ENCODE measurements at regions not wholly inside any gene's neighbourhood (a gene's known extent, or its start where the extent isn't known, plus 50 kb on each side); places are given as distances from the start of the nearest gene placed in this dataset.
"Not testable (repeated sequence)": the region's sequence is repeated elsewhere in the genome, so short reads cannot be mapped to it uniquely, and the experiment has no call there.

DNA sequence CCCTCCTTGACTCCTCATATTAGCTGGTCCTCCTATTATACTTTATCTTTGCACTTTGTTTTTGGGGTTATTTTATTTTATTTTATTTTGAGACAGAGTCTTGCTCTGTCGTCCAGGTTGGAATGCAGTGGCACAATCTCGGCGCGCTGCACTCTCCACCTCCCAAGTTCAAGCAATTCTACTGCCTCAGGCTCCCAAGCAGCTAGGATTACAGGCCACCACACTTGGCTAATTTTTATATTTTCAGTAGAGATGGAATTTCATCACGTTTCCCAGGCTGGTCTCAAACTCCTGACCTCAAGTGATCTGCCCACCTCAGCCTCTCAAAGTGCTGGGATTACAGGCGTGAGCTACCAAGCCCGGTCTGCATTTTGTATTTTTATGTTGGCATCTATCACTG lies 126.7 kb downstream of the FOXB1 start:
- intact Hi-C loops (cut with micrococcal nuclease): no loop called here

GRCh38 chr15:60134609-60135008 lies 130.5 kb downstream of the FOXB1 start:
- intact Hi-C loops (cut with micrococcal nuclease): no loop called here

GRCh38 chr15:60135961-60136360 lies 131.8 kb downstream of the FOXB1 start:
- intact Hi-C loops (cut with micrococcal nuclease): no loop called here

- intact Hi-C loops (cut with micrococcal nuclease): no loop called here
These were observed 133.7 kb downstream of the FOXB1 start for GRCh38 chr15:60137711-60138396.

GRCh38 chr15:60138397-60138968 lies 134.4 kb downstream of the FOXB1 start:
- intact Hi-C loops (cut with micrococcal nuclease): no loop called here

- intact Hi-C loops (cut with micrococcal nuclease): no loop called here
These were observed 148.3 kb downstream of the FOXB1 start for GRCh38 chr15:60152386-60152785.

DNA sequence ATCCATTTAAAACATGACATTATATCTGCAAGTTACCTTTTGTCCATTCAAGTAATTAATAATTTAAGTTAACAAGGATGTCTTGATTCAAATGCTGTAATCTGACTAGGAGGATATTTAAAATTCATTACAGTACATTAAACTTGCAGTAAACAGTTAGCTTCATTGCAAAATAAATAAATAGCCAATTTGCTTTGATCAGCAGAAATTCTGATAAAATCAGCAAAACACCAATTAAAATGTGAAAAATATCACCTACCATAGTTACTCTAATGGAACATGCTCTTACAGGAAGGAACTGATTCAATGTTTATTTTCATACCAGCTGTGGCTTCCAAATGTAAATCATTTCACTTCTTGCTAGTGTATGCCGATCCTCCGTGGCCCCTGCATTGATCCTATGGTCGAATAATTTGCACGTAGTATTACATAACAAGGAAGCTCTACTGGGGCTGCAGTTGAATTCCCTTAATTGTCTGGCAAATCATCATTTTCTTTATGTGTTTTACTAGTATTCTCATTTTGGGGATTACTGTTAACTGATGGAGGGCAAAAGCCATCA lies 150.7 kb downstream of the FOXB1 start:
- intact Hi-C loops (cut with micrococcal nuclease): no loop called here

DNA sequence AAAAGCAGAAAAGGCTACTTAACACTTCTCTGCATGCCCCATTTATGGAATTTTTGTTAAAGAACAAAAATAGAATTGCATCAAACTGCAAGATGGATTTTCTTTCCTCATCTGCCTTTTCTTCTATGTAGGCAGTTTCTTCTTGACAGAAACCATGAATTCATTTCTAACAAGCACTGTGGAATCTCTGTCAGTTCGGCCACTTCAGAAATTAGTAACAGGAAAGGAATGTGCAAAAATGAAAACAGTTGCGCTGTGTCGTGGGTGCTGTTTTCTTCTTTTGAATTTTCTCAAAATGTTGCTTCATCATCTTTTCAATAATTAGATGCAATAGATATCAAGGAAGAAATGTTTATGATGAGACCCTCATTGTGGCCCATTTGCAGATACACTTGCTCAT lies 151.6 kb downstream of the FOXB1 start:
- intact Hi-C loops (cut with micrococcal nuclease): no loop called here

GRCh38 chr15:60160909-60161308 lies 156.8 kb downstream of the FOXB1 start:
- intact Hi-C loops (cut with micrococcal nuclease): no loop called here

DNA sequence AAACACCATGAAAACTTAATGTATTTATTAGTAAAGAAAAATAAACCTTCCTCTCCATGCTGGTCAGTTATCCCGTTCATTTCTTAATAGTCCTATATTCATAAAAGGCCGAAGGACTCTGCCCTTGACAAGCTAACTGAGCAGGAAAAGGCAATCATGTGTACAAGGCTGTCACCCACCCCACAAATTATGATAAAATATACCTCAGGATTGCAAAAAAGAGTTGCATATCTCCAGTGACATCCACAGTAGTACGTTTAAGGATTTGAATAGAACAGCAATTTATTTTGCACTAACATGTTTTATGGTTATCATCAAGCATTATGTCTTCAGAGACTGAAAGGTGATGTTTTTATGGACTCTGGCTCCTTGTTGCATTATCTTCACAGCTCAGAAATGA lies 157.6 kb downstream of the FOXB1 start:
- intact Hi-C loops (cut with micrococcal nuclease): no loop called here

- intact Hi-C loops (cut with micrococcal nuclease): no loop called here
These were observed 158.3 kb downstream of the FOXB1 start for GRCh38 chr15:60162251-60162967.

DNA sequence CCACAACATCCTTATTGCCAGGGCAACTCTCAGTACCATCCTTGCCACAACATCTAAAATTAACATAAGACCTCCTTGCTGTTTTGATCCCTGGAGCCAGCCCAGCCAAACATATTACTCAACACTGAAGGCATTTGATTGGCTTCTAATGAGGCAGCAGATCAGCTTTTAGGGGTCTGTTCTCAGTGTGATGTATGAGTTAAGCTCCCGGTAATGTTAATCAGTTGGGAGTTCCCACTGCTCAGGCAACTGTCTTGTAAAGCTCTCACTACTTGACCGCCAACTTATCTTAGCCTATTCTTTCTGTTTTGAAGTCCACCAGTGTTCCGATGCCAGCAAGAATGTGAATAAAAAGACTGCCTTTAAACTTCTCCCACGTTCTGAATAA lies 158.9 kb downstream of the FOXB1 start:
- intact Hi-C loops (cut with micrococcal nuclease): no loop called here

GRCh38 chr15:60165111-60165510 lies 161.0 kb downstream of the FOXB1 start:
- intact Hi-C loops (cut with micrococcal nuclease): no loop called here

- intact Hi-C loops (cut with micrococcal nuclease): loop anchor here (10.0 kb wide), 1 partner anchor 417 kb away; no protein-coding TSS in a partner anchor
These were observed 168.0 kb downstream of the FOXB1 start for GRCh38 chr15:60172143-60172542.

DNA sequence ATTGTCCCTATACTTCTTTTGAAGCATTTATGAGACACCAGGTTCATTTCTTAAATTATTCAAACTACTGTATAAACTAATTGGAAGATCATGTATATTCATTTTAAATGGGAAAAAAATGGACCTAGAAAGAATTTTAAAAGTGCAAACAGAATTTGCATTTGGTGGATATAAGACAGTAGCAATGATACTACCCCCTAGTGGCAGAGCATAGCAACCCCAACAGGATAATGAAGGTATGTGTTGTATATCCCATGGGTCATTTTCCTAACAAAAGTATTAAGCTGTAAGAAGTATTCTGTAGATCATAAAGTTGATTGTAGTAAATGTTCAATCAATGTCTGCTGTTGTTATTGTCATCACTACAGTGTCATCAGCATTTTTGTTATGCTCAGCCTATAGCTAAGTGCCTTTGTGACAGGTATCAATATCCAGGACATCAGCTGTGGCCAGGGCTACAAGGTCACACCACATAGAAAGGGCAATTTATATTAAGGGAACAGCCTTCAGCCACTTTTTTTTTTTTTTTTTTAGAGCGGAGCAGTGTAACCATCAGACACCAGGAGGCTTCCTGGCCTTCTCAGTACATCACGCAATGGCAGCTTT lies 175.8 kb downstream of the FOXB1 start:
- intact Hi-C loops (cut with micrococcal nuclease): loop anchor here (1.0 to 10.0 kb wide), 4 partner anchors 183 to 455 kb away; no protein-coding TSS in a partner anchor

DNA sequence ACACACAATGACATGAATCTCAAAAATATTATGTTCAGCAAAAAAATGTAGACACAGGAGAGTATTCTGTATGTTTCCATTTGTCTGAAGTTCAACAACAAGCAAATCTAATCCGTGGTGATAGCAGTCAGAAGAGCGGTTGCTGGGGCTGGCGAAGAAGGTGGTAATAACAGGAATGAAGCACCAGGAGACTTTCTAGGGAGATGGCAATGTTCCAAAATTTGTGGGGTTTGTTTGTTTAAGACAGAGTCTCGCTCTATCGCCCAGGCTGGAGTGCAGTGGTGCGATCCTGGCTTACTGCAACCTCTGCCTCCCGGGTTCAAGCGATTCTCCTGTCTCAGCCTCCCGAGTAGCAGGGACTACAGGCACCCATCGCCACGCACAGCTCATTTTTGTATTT lies 177.8 kb downstream of the FOXB1 start:
- intact Hi-C loops (cut with micrococcal nuclease): not testable (repeated sequence)

DNA sequence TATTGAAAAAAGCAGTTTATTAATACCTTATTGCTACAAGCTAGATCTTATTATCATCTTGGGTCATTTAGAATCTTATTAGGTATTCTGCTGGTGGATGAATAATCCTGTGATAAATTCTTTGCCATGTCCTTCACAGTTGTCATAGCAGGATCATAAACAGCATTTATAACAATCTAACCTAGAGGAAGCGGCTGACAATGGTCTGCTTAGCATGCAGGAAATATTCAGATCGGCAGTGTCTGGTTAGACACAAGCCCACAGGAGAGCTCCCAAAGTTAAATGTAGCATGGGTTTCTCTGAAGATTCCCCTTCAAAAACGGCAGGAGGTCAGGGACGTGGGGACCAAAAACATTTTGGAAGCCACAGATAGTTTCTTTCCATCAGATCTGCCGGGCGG lies 179.3 kb downstream of the FOXB1 start:
- intact Hi-C loops (cut with micrococcal nuclease): no loop called here

- intact Hi-C loops (cut with micrococcal nuclease): no loop called here
These were observed 180.5 kb downstream of the FOXB1 start for GRCh38 chr15:60184579-60184978.

DNA sequence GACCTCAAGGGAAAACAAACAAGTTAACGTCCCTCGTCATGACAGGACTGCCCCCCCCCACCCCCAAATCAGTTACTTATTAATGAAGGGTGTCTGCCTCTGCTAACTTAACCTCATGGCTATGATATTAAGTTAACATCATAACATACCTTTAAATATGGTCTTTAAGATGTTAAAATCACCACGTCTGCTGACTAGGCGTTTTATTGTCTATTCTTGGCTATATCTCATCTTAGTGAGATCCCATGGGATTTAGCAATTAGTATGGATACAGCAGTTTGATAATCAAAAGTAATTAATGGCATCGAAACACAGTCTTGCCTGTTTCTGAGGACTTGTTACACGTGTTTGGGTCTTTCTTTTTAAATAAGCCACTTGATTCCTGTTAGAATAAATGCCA lies 186.9 kb downstream of the FOXB1 start:
- intact Hi-C loops (cut with micrococcal nuclease): no loop called here

GRCh38 chr15:60191821-60192220 lies 187.7 kb downstream of the FOXB1 start:
- intact Hi-C loops (cut with micrococcal nuclease): no loop called here

GRCh38 chr15:60195611-60196010 lies 191.5 kb downstream of the FOXB1 start:
- intact Hi-C loops (cut with micrococcal nuclease): no loop called here
